ENCODE measurements at regions not wholly inside any gene's neighbourhood (a gene's known extent, or its start where the extent isn't known, plus 50 kb on each side); places are given as distances from the start of the nearest gene placed in this dataset.

DNA sequence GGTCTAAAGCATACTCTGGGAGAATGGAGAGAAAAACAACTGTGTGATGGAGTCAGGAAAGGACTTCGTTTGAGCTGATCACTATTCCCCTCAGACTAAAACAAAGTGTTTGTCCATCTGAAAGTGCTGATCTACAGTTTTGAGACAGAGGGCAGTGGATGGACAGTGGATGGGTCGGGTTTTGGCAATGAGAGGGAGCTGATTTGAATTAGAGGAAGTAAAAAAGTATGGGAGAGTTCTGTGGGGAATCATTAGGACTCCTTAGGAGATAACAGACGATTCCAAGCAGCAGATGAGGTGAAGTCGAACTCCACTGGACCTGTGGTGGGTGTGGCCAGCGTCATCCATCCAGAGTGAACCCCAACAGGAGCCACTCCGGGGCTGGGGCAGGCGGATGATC, 62.3 kb downstream of the PTGS2 start:
- Histone ChIP-seq H3K9me1 (replicated peaks; ENCODE audit: control insufficient read depth, extremely low read depth, insufficient read depth, low read length) (no peaks in the 10 kb centered on the region), H3K9ac (replicated peaks; ENCODE audit: extremely low read depth, insufficient read depth, low read length) (no peak overlapping the region), H4K20me1 (replicated peaks; ENCODE audit: control insufficient read depth, extremely low read depth, insufficient read depth, low read length) (no peaks in the 10 kb centered on the region), H3K4me3 (replicated peaks in 1 of 3; ENCODE audit: insufficient read depth in 1 of 3, low read depth in 1 of 3, low read length in 3 of 3) (no peak overlapping the region), H3K4me2 (ENCODE audit: insufficient read depth, low read length) (no peak overlapping the region), H3K27me3 (ENCODE audit: control insufficient read depth in 2 of 2, insufficient read depth in 2 of 2, low read length in 2 of 2) (no peaks in the 10 kb centered on the region), H3K79me2 (ENCODE audit: control insufficient read depth, insufficient read depth, low read length) (no peaks in the 10 kb centered on the region), H2AFZ (ENCODE audit: low read depth, low read length) (no peak overlapping the region), H3K9me3 (replicated peaks; ENCODE audit: control insufficient read depth, insufficient read depth, low read length) (no peaks in the 10 kb centered on the region), H3K27ac (ENCODE audit: insufficient read depth, low read depth, low read length) (no peak overlapping the region), H3K4me1 (ENCODE audit: control insufficient read depth, extremely low read depth, insufficient read depth, low read length) (no peaks in the 10 kb centered on the region), H3K36me3 (ENCODE audit: control insufficient read depth in 2 of 2, extremely low read depth in 1 of 2, insufficient read depth in 2 of 2, low read length in 2 of 2) (no peaks in the 10 kb centered on the region)
- POLR2A ChIA-PET, result no interaction called here
- no peak for TF ChIP-seq FOS (IDR thresholded peaks at IDR 0.05; ENCODE audit: borderline replicate concordance, insufficient read depth, low read length)
- TF ChIP-seq POLR2AphosphoS5 (IDR thresholded peaks at IDR 0.05; ENCODE audit: insufficient read depth, low read depth, low read length), result no peak
- no peak for TF ChIP-seq POLR2A (IDR thresholded peaks at IDR 0.05; ENCODE audit: low read depth, low read length)
- TF ChIP-seq, protein P1, sequence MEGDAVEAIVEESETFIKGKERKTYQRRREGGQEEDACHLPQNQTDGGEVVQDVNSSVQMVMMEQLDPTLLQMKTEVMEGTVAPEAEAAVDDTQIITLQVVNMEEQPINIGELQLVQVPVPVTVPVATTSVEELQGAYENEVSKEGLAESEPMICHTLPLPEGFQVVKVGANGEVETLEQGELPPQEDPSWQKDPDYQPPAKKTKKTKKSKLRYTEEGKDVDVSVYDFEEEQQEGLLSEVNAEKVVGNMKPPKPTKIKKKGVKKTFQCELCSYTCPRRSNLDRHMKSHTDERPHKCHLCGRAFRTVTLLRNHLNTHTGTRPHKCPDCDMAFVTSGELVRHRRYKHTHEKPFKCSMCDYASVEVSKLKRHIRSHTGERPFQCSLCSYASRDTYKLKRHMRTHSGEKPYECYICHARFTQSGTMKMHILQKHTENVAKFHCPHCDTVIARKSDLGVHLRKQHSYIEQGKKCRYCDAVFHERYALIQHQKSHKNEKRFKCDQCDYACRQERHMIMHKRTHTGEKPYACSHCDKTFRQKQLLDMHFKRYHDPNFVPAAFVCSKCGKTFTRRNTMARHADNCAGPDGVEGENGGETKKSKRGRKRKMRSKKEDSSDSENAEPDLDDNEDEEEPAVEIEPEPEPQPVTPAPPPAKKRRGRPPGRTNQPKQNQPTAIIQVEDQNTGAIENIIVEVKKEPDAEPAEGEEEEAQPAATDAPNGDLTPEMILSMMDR (IDR thresholded peaks at IDR 0.05; ENCODE audit: extremely low read depth in 1 of 2, insufficient read depth in 1 of 2, low read depth in 1 of 2, low read length in 2 of 2), result no peak
- TF ChIP-seq MYC (IDR thresholded peaks at IDR 0.05; ENCODE audit: low read depth, low read length), result no peak
- TF ChIP-seq MAX (IDR thresholded peaks at IDR 0.05; ENCODE audit: insufficient read depth, insufficient read length), result no peak
- no peak for TF ChIP-seq JUN (IDR thresholded peaks at IDR 0.05; ENCODE audit: borderline replicate concordance, insufficient read depth, insufficient read length, low read depth)
- TF ChIP-seq GATA2 (IDR thresholded peaks at IDR 0.05; ENCODE audit: insufficient read depth, insufficient read length, low read depth, low read length), result no peak
- TF ChIP-seq EZH2 (IDR thresholded peaks at IDR 0.05; ENCODE audit: borderline replicate concordance, low read depth, low read length, severe bottlenecking), result no peak
- BruUV-seq (replicated peaks), result no TSS peak
- DNase-seq (ENCODE audit: low read depth, low spot score), result no peak
- dilution Hi-C loops (cut with MboI; ENCODE audit: extremely low pct_ligation_motif_present, low sequenced_read_pairs), result no loop called here
- CTCF ChIA-PET, result interaction anchor here (0.7 kb wide), 2 partner anchors 62 to 368 kb away, joined by 3 read pairs; partner anchors contain the start of gene PTGS2
- intact Hi-C loops (cut with micrococcal nuclease), result no loop called here
- no peak for FAIRE-seq
